H1 (cell line): ENCODE measurements at regions not wholly inside any gene's neighbourhood (a gene's known extent, or its start where the extent isn't known, plus 50 kb on each side); places are given as distances from the start of the nearest gene placed in this dataset.

Experiments
- CTCF ChIA-PET: fragments of 300-600 bp; sonication (Branson Sonifier 250); formaldehyde crosslinking; loops from one replicate; lab custom pipeline; 2021; ENCODE audit not compliant: partially characterized antibody; lab: Charles Lee
- POLR2A ChIA-PET: fragments of 300-600 bp; sonication (Branson Sonifier 250); formaldehyde crosslinking; loops from one replicate; lab custom pipeline; 2021; ENCODE audit warnings: inconsistent platforms; ENCODE audit not compliant: partially characterized antibody; lab: Charles Lee
- DNase-seq, 2 experiments: peaks; one replicate each; pipeline versions ENCODE4 v3.0.0 to v3.0.0-alpha.2; 2010 to 2022; ENCODE audit warnings: low spot score in 2 of 2, low read depth in 1 of 2, mixed read lengths in 1 of 2
- FAIRE-seq: peaks from 2 replicates; lab custom pipeline; 2011; peaks lifted over from hg19 to GRCh38; lab: Jason Lieb, UNC
- H2AFZ ChIP-seq: 2 replicates; pipeline ENCODE4 v1.8.1; 2012; ENCODE audit warnings: low read length, inconsistent platforms
- H2AK5ac ChIP-seq: 2 replicates; pipeline ENCODE4 v1.6.1; 2013; ENCODE audit warnings: low read depth, low read length
- H2BK120ac ChIP-seq: replicated peaks from 2 replicates; pipeline ENCODE3; 2013; ENCODE audit warnings: low read depth, low read length, inconsistent platforms
- H2BK12ac ChIP-seq: 2 replicates; pipeline ENCODE4 v1.6.1; 2013; ENCODE audit warnings: low read depth, low read length
- H2BK15ac ChIP-seq: 2 replicates; pipeline ENCODE4 v1.6.1; 2013; ENCODE audit warnings: low read length
- H2BK20ac ChIP-seq: 2 replicates; pipeline ENCODE4 v1.6.1; 2013; ENCODE audit warnings: low read length
- H2BK5ac ChIP-seq: 2 replicates; pipeline ENCODE4 v1.6.1; 2013; ENCODE audit warnings: low read depth, low read length
- H3K14ac ChIP-seq: 2 replicates; pipeline ENCODE4 v1.6.1; 2013; ENCODE audit warnings: inconsistent platforms; ENCODE audit not compliant: insufficient read length
- H3K18ac ChIP-seq: 2 replicates; pipeline ENCODE4 v1.6.1; 2013; ENCODE audit warnings: low read length; ENCODE audit errors: extremely low read depth
- H3K23ac ChIP-seq: 2 replicates; pipeline ENCODE4 v1.6.1; 2013; ENCODE audit warnings: inconsistent platforms; ENCODE audit not compliant: insufficient read length
- H3K23me2 ChIP-seq: 2 replicates; pipeline ENCODE4 v1.6.1; 2013; ENCODE audit warnings: low read depth, low read length
- H3K27ac ChIP-seq: 2 replicates; pipeline ENCODE4 v1.6.1; 2011; ENCODE audit warnings: low read depth, low read length, inconsistent platforms
- H3K27me3 ChIP-seq, 4 experiments: replicated peaks in 1 of 4; 1 replicate in 1 of 4; 2 replicates in 3 of 4; pipeline versions ENCODE4 v1.6.1 to v1.8.1; 2011 to 2013; ENCODE audit warnings: low read length in 3 of 4, mild to moderate bottlenecking in 3 of 4, inconsistent platforms in 2 of 4, mixed read lengths in 2 of 4, moderate library complexity in 1 of 4; ENCODE audit not compliant: control insufficient read depth in 3 of 4, insufficient read depth in 3 of 4; ENCODE audit errors: extremely low read depth in 1 of 4
- H3K36me3 ChIP-seq, 4 experiments: 2 replicates each; pipeline versions ENCODE4 v1.6.1 to v1.8.1; 2011 to 2013; ENCODE audit warnings: mild to moderate bottlenecking in 4 of 4, low read length in 3 of 4, moderate library complexity in 2 of 4, control low read depth in 1 of 4, inconsistent platforms in 1 of 4; ENCODE audit not compliant: insufficient read depth in 4 of 4, control insufficient read depth in 2 of 4
- H3K4ac ChIP-seq: replicated peaks from 2 replicates; pipeline ENCODE3; 2013; ENCODE audit warnings: low read length, low read depth, mixed read lengths, inconsistent platforms; ENCODE audit not compliant: insufficient read length
- H3K4me1 ChIP-seq, 4 experiments: replicated peaks in 1 of 4; 1 replicate in 1 of 4; 2 replicates in 3 of 4; pipeline versions ENCODE4 v1.6.1 to v1.8.1; 2011 to 2013; ENCODE audit warnings: low read length in 3 of 4, inconsistent platforms in 2 of 4, mixed read lengths in 1 of 4; ENCODE audit not compliant: insufficient read depth in 4 of 4, control insufficient read depth in 3 of 4
- H3K4me2 ChIP-seq, 2 experiments: 2 replicates each; pipeline versions ENCODE4 v1.6.1 to v1.8.1; 2011 to 2013; ENCODE audit warnings: low read depth in 2 of 2, low read length in 2 of 2, control low read depth in 1 of 2, inconsistent platforms in 1 of 2, mild to moderate bottlenecking in 1 of 2; ENCODE audit not compliant: insufficient read depth in 1 of 2
- H3K4me3 ChIP-seq, 4 experiments: fragments of 200-600, 300-600 bp in 1 of 4; sonication (generic), shearing (Covaris generic), sonication (Bioruptor Twin) in 1 of 4; 2 replicates each; pipeline versions ENCODE4 v1.5.1 to v1.8.1; 2011 to 2016; ENCODE audit warnings: low read length in 4 of 4, low read depth in 3 of 4, control low read depth in 2 of 4, inconsistent platforms in 2 of 4, mild to moderate bottlenecking in 2 of 4, mixed read lengths in 1 of 4, moderate library complexity in 1 of 4; ENCODE audit not compliant: insufficient read depth in 2 of 4; ENCODE audit errors: extremely low read depth in 1 of 4
- H3K56ac ChIP-seq: replicated peaks from 2 replicates; pipeline ENCODE3; 2013; ENCODE audit warnings: low read depth, mild to moderate bottlenecking, mixed read lengths, low read length, inconsistent platforms; ENCODE audit not compliant: insufficient read length
- H3K79me1 ChIP-seq: 2 replicates; pipeline ENCODE4 v1.6.1; 2013; ENCODE audit warnings: low read depth, low read length, control low read depth
- H3K79me2 ChIP-seq, 2 experiments: 2 replicates each; pipeline versions ENCODE4 v1.6.1 to v1.8.1; 2012 to 2013; ENCODE audit warnings: low read length in 2 of 2, mild to moderate bottlenecking in 2 of 2, inconsistent platforms in 1 of 2; ENCODE audit not compliant: insufficient read depth in 2 of 2, control insufficient read depth in 1 of 2
- H3K9ac ChIP-seq, 4 experiments: replicated peaks in 1 of 4; 1 replicate in 1 of 4; 2 replicates in 3 of 4; pipeline versions ENCODE4 v1.6.1 to v1.8.1; 2011 to 2013; ENCODE audit warnings: low read depth in 3 of 4, low read length in 3 of 4, control low read depth in 2 of 4, mild to moderate bottlenecking in 2 of 4, moderate library complexity in 2 of 4, inconsistent platforms in 1 of 4; ENCODE audit errors: extremely low read depth in 1 of 4
- H3K9me3 ChIP-seq, 2 experiments: 2 replicates each; pipeline versions ENCODE4 v1.6.1 to v1.8.1; 2012 to 2013; ENCODE audit warnings: mild to moderate bottlenecking in 2 of 2, moderate library complexity in 2 of 2, control low read depth in 1 of 2, inconsistent platforms in 1 of 2, low read depth in 1 of 2, low read length in 1 of 2, mixed read lengths in 1 of 2; ENCODE audit not compliant: insufficient read depth in 2 of 2
- H4K20me1 ChIP-seq, 2 experiments: replicated peaks in 1 of 2; 2 replicates each; pipeline versions ENCODE3 to v1.8.1; 2011 to 2013; ENCODE audit warnings: inconsistent platforms in 2 of 2, low read length in 2 of 2, mild to moderate bottlenecking in 1 of 2; ENCODE audit not compliant: insufficient read depth in 2 of 2, control insufficient read depth in 1 of 2
- H4K5ac ChIP-seq: 2 replicates; pipeline ENCODE4 v1.6.1; 2013; ENCODE audit warnings: low read length, low read depth, mixed read lengths, inconsistent platforms; ENCODE audit not compliant: insufficient read length
- H4K8ac ChIP-seq: 2 replicates; pipeline ENCODE4 v1.8.0; 2013; ENCODE audit warnings: mild to moderate bottlenecking, moderate library complexity, low read length, inconsistent platforms; ENCODE audit not compliant: insufficient read depth; ENCODE audit errors: extremely low read depth
- H4K91ac ChIP-seq: replicated peaks from 2 replicates; pipeline ENCODE3; 2013; ENCODE audit warnings: low read length, mixed read lengths, inconsistent platforms; ENCODE audit not compliant: insufficient read length
- ATF3 ChIP-seq: IDR thresholded peaks from 2 replicates; pipeline ENCODE4 v1.6.1; 2011; ENCODE audit warnings: low read depth, mild to moderate bottlenecking, low read length; ENCODE audit not compliant: insufficient read depth
- CBX8 ChIP-seq: fragments of 300-800, 300-1000 bp; sonication (generic); IDR thresholded peaks from 2 replicates; pipeline ENCODE4 v1.7.1; 2016; ENCODE audit warnings: low read depth, low read length, borderline replicate concordance
- JUN ChIP-seq: IDR thresholded peaks from 2 replicates; pipeline ENCODE4 v1.6.1; 2011; ENCODE audit warnings: low read depth, mild to moderate bottlenecking, improper control_type of control experiment, low read length
- KDM4A ChIP-seq: IDR thresholded peaks from one replicate; pipeline ENCODE4 v1.7.1; 2012; ENCODE audit warnings: low read depth, mild to moderate bottlenecking, moderate library complexity, low read length, inconsistent platforms; ENCODE audit not compliant: severe bottlenecking
- TCF12 ChIP-seq: IDR thresholded peaks from 2 replicates; pipeline ENCODE4 v1.6.1; 2011; ENCODE audit warnings: low read depth, mild to moderate bottlenecking, low read length
- WGBS, 2 experiments: shearing (Covaris generic) in 1 of 2; methylation state at CpG; one replicate each; pipeline versions ENCODE4 v1.1.6 to v1.1.7; 2013 to 2015; ENCODE audit warnings: low lambda C conversion rate in 2 of 2, mixed read lengths in 2 of 2, inconsistent platforms in 1 of 2, low coverage in 1 of 2, missing lambda C conversion rate in 1 of 2; ENCODE audit not compliant: insufficient replicate concordance in 2 of 2, insufficient coverage in 1 of 2, insufficient read length in 1 of 2; ENCODE audit errors: extremely low coverage in 1 of 2, missing lambda C conversion rate in 1 of 2; 5-methylcytosine and 5-hydroxymethylcytosine counted together

GRCh38 chr16:17643935-17644334 is 173.2 kb upstream of the XYLT1 start:
- Histone ChIP-seq H4K5ac (no peak overlapping the region), H3K4me3 (no peak overlapping the region), H3K14ac (no peak overlapping the region), H2BK5ac (no peak overlapping the region), H3K4me1 (no peaks in the 10 kb centered on the region), H2BK120ac (no peak overlapping the region), H3K23ac (no peak overlapping the region), H3K23me2 (no peaks in the 10 kb centered on the region), H3K27ac (no peak overlapping the region), H3K27me3 (no peaks in the 10 kb centered on the region), H4K8ac (no peak overlapping the region), H3K56ac (no peak overlapping the region), H3K18ac (no peak overlapping the region), H2AFZ (no peak overlapping the region), H3K4me2 (no peak overlapping the region), H3K36me3 (no peaks in the 10 kb centered on the region; a peak in 1 of 8 replicates), H3K9ac (no peak overlapping the region), H3K4ac (no peak overlapping the region), H2BK12ac (no peak overlapping the region), H2BK20ac (no peak overlapping the region), H4K91ac (no peak overlapping the region), H2BK15ac (no peak overlapping the region), H3K9me3 (peaks cover 0 to 4% of the 10 kb centered on the region in 2 experiments; a peak in 2 of 4 replicates), H3K79me2 (no peaks in the 10 kb centered on the region), H2AK5ac (no peak overlapping the region), H4K20me1 (no peaks in the 10 kb centered on the region), H3K79me1 (no peaks in the 10 kb centered on the region)
- ChIA-PET CTCF (no interaction called here), POLR2A (no interaction called here)
- no peak for TF ChIP-seq JUN
- no peak for TF ChIP-seq ATF3
- no peak for TF ChIP-seq KDM4A
- no peak for TF ChIP-seq CBX8
- TF ChIP-seq TCF12, result no peak
- peak; percentile 45 for FAIRE-seq
- no peak for DNase-seq
- 93% methylated on average over 2 of the region's 2 CpGs; no CpG with 5 or more reads in 1 of the 2 experiments for WGBS, 2 experiments
